ENCODE measurements at regions not wholly inside any gene's neighbourhood (a gene's known extent, or its start where the extent isn't known, plus 50 kb on each side); places are given as distances from the start of the nearest gene placed in this dataset.

- TF ChIP-seq ATF2 (CRISPR knock-in tag; IDR thresholded peaks at IDR 0.05; ENCODE audit: borderline replicate concordance, low read depth) (no peak), ATF6 (CRISPR knock-in tag; IDR thresholded peaks at IDR 0.05) (no peak), FOXP1 (CRISPR knock-in tag; IDR thresholded peaks at IDR 0.05; ENCODE audit: borderline replicate concordance) (no peak), PRRX2 (CRISPR knock-in tag; IDR thresholded peaks at IDR 0.05) (no peak), IRF1 (CRISPR knock-in tag; IDR thresholded peaks at IDR 0.05) (no peak), PREB (CRISPR knock-in tag; IDR thresholded peaks at IDR 0.05; ENCODE audit: borderline replicate concordance) (no peak), SP1 (CRISPR knock-in tag; conservative IDR thresholded peaks at IDR 0.05) (no peak), FOXP4 (CRISPR knock-in tag; IDR thresholded peaks at IDR 0.05) (no peak)
Measured at GRCh38 chr12:14275111-14275510, 90.4 kb upstream of the ATF7IP start (continued).

GRCh38 chr12:14275886-14276285 lies 89.6 kb upstream of the ATF7IP start:
- no peak overlapping the region for H3K27ac Mint-ChIP-seq
- H3K27me3 Mint-ChIP-seq (ENCODE audit: low read depth): peaks cover 23% of the 10 kb centered on the region
- peaks cover 6% of the 10 kb centered on the region for H3K36me3 Mint-ChIP-seq
- no peak overlapping the region for H3K4me3 Mint-ChIP-seq
- ChIA-PET CTCF (no interaction called here), POLR2A (no interaction called here)
- ATAC-seq (no peak), DNase-seq (ENCODE audit: low spot score) (no peak)
- H3K4me1 Mint-ChIP-seq: peaks cover 17% of the 10 kb centered on the region
- peaks cover 13% of the 10 kb centered on the region for H3K9me3 Mint-ChIP-seq
- no peak for TF ChIP-seq ZNF423 (CRISPR knock-in tag; IDR thresholded peaks at IDR 0.05)
- TF ChIP-seq ZNF263 (CRISPR knock-in tag; IDR thresholded peaks at IDR 0.05; ENCODE audit: low read depth): no peak
- TF ChIP-seq USF2 (CRISPR knock-in tag; IDR thresholded peaks at IDR 0.05): no peak
- TF ChIP-seq ZNF281 (CRISPR knock-in tag; IDR thresholded peaks at IDR 0.05): no peak
- no peak for TF ChIP-seq GTF2I (CRISPR knock-in tag; conservative IDR thresholded peaks at IDR 0.05)
- TF ChIP-seq EMX1 (CRISPR knock-in tag; IDR thresholded peaks at IDR 0.05): no peak
- TF ChIP-seq NFE2L1 (CRISPR knock-in tag; IDR thresholded peaks at IDR 0.05): no peak
- no peak for TF ChIP-seq TEAD4 (CRISPR knock-in tag; IDR thresholded peaks at IDR 0.05)
- TF ChIP-seq TEAD1 (CRISPR knock-in tag; IDR thresholded peaks at IDR 0.05): no peak
- no peak for TF ChIP-seq FOXP4 (CRISPR knock-in tag; IDR thresholded peaks at IDR 0.05)
- no peak for TF ChIP-seq GABPB1 (CRISPR knock-in tag; IDR thresholded peaks at IDR 0.05)
- TF ChIP-seq ETV6 (CRISPR knock-in tag; IDR thresholded peaks at IDR 0.05): no peak
- no peak for TF ChIP-seq ZNF532 (CRISPR knock-in tag; IDR thresholded peaks at IDR 0.05; ENCODE audit: borderline replicate concordance)
